H1 (cell line): ENCODE measurements at regions not wholly inside any gene's neighbourhood (a gene's known extent, or its start where the extent isn't known, plus 50 kb on each side); places are given as distances from the start of the nearest gene placed in this dataset.

Experiments
- CTCF ChIA-PET: fragments of 300-600 bp; sonication (Branson Sonifier 250); formaldehyde crosslinking; loops from one replicate; lab custom pipeline; 2021; ENCODE audit not compliant: partially characterized antibody; lab: Charles Lee
- POLR2A ChIA-PET: fragments of 300-600 bp; sonication (Branson Sonifier 250); formaldehyde crosslinking; loops from one replicate; lab custom pipeline; 2021; ENCODE audit warnings: inconsistent platforms; ENCODE audit not compliant: partially characterized antibody; lab: Charles Lee
- DNase-seq, 2 experiments: peaks; one replicate each; pipeline versions ENCODE4 v3.0.0 to v3.0.0-alpha.2; 2010 to 2022; ENCODE audit warnings: low spot score in 2 of 2, low read depth in 1 of 2, mixed read lengths in 1 of 2
- FAIRE-seq: peaks from 2 replicates; lab custom pipeline; 2011; peaks lifted over from hg19 to GRCh38; lab: Jason Lieb, UNC
- H2AFZ ChIP-seq: 2 replicates; pipeline ENCODE4 v1.8.1; 2012; ENCODE audit warnings: low read length, inconsistent platforms
- H2AK5ac ChIP-seq: 2 replicates; pipeline ENCODE4 v1.6.1; 2013; ENCODE audit warnings: low read depth, low read length
- H2BK120ac ChIP-seq: replicated peaks from 2 replicates; pipeline ENCODE3; 2013; ENCODE audit warnings: low read depth, low read length, inconsistent platforms
- H2BK12ac ChIP-seq: 2 replicates; pipeline ENCODE4 v1.6.1; 2013; ENCODE audit warnings: low read depth, low read length
- H2BK15ac ChIP-seq: 2 replicates; pipeline ENCODE4 v1.6.1; 2013; ENCODE audit warnings: low read length
- H2BK20ac ChIP-seq: 2 replicates; pipeline ENCODE4 v1.6.1; 2013; ENCODE audit warnings: low read length
- H2BK5ac ChIP-seq: 2 replicates; pipeline ENCODE4 v1.6.1; 2013; ENCODE audit warnings: low read depth, low read length
- H3K14ac ChIP-seq: 2 replicates; pipeline ENCODE4 v1.6.1; 2013; ENCODE audit warnings: inconsistent platforms; ENCODE audit not compliant: insufficient read length
- H3K18ac ChIP-seq: 2 replicates; pipeline ENCODE4 v1.6.1; 2013; ENCODE audit warnings: low read length; ENCODE audit errors: extremely low read depth
- H3K23ac ChIP-seq: 2 replicates; pipeline ENCODE4 v1.6.1; 2013; ENCODE audit warnings: inconsistent platforms; ENCODE audit not compliant: insufficient read length
- H3K23me2 ChIP-seq: 2 replicates; pipeline ENCODE4 v1.6.1; 2013; ENCODE audit warnings: low read depth, low read length
- H3K27ac ChIP-seq: 2 replicates; pipeline ENCODE4 v1.6.1; 2011; ENCODE audit warnings: low read depth, low read length, inconsistent platforms
- H3K27me3 ChIP-seq, 4 experiments: replicated peaks in 1 of 4; 1 replicate in 1 of 4; 2 replicates in 3 of 4; pipeline versions ENCODE4 v1.6.1 to v1.8.1; 2011 to 2013; ENCODE audit warnings: low read length in 3 of 4, mild to moderate bottlenecking in 3 of 4, inconsistent platforms in 2 of 4, mixed read lengths in 2 of 4, moderate library complexity in 1 of 4; ENCODE audit not compliant: control insufficient read depth in 3 of 4, insufficient read depth in 3 of 4; ENCODE audit errors: extremely low read depth in 1 of 4
- H3K36me3 ChIP-seq, 4 experiments: 2 replicates each; pipeline versions ENCODE4 v1.6.1 to v1.8.1; 2011 to 2013; ENCODE audit warnings: mild to moderate bottlenecking in 4 of 4, low read length in 3 of 4, moderate library complexity in 2 of 4, control low read depth in 1 of 4, inconsistent platforms in 1 of 4; ENCODE audit not compliant: insufficient read depth in 4 of 4, control insufficient read depth in 2 of 4
- H3K4ac ChIP-seq: replicated peaks from 2 replicates; pipeline ENCODE3; 2013; ENCODE audit warnings: low read length, low read depth, mixed read lengths, inconsistent platforms; ENCODE audit not compliant: insufficient read length
- H3K4me1 ChIP-seq, 4 experiments: replicated peaks in 1 of 4; 1 replicate in 1 of 4; 2 replicates in 3 of 4; pipeline versions ENCODE4 v1.6.1 to v1.8.1; 2011 to 2013; ENCODE audit warnings: low read length in 3 of 4, inconsistent platforms in 2 of 4, mixed read lengths in 1 of 4; ENCODE audit not compliant: insufficient read depth in 4 of 4, control insufficient read depth in 3 of 4
- H3K4me2 ChIP-seq, 2 experiments: 2 replicates each; pipeline versions ENCODE4 v1.6.1 to v1.8.1; 2011 to 2013; ENCODE audit warnings: low read depth in 2 of 2, low read length in 2 of 2, control low read depth in 1 of 2, inconsistent platforms in 1 of 2, mild to moderate bottlenecking in 1 of 2; ENCODE audit not compliant: insufficient read depth in 1 of 2
- H3K4me3 ChIP-seq, 4 experiments: fragments of 200-600, 300-600 bp in 1 of 4; sonication (generic), shearing (Covaris generic), sonication (Bioruptor Twin) in 1 of 4; 2 replicates each; pipeline versions ENCODE4 v1.5.1 to v1.8.1; 2011 to 2016; ENCODE audit warnings: low read length in 4 of 4, low read depth in 3 of 4, control low read depth in 2 of 4, inconsistent platforms in 2 of 4, mild to moderate bottlenecking in 2 of 4, mixed read lengths in 1 of 4, moderate library complexity in 1 of 4; ENCODE audit not compliant: insufficient read depth in 2 of 4; ENCODE audit errors: extremely low read depth in 1 of 4
- H3K56ac ChIP-seq: replicated peaks from 2 replicates; pipeline ENCODE3; 2013; ENCODE audit warnings: low read depth, mild to moderate bottlenecking, mixed read lengths, low read length, inconsistent platforms; ENCODE audit not compliant: insufficient read length
- H3K79me1 ChIP-seq: 2 replicates; pipeline ENCODE4 v1.6.1; 2013; ENCODE audit warnings: low read depth, low read length, control low read depth
- H3K79me2 ChIP-seq, 2 experiments: 2 replicates each; pipeline versions ENCODE4 v1.6.1 to v1.8.1; 2012 to 2013; ENCODE audit warnings: low read length in 2 of 2, mild to moderate bottlenecking in 2 of 2, inconsistent platforms in 1 of 2; ENCODE audit not compliant: insufficient read depth in 2 of 2, control insufficient read depth in 1 of 2
- H3K9ac ChIP-seq, 4 experiments: replicated peaks in 1 of 4; 1 replicate in 1 of 4; 2 replicates in 3 of 4; pipeline versions ENCODE4 v1.6.1 to v1.8.1; 2011 to 2013; ENCODE audit warnings: low read depth in 3 of 4, low read length in 3 of 4, control low read depth in 2 of 4, mild to moderate bottlenecking in 2 of 4, moderate library complexity in 2 of 4, inconsistent platforms in 1 of 4; ENCODE audit errors: extremely low read depth in 1 of 4
- H3K9me3 ChIP-seq, 2 experiments: 2 replicates each; pipeline versions ENCODE4 v1.6.1 to v1.8.1; 2012 to 2013; ENCODE audit warnings: mild to moderate bottlenecking in 2 of 2, moderate library complexity in 2 of 2, control low read depth in 1 of 2, inconsistent platforms in 1 of 2, low read depth in 1 of 2, low read length in 1 of 2, mixed read lengths in 1 of 2; ENCODE audit not compliant: insufficient read depth in 2 of 2
- H4K20me1 ChIP-seq, 2 experiments: replicated peaks in 1 of 2; 2 replicates each; pipeline versions ENCODE3 to v1.8.1; 2011 to 2013; ENCODE audit warnings: inconsistent platforms in 2 of 2, low read length in 2 of 2, mild to moderate bottlenecking in 1 of 2; ENCODE audit not compliant: insufficient read depth in 2 of 2, control insufficient read depth in 1 of 2
- H4K5ac ChIP-seq: 2 replicates; pipeline ENCODE4 v1.6.1; 2013; ENCODE audit warnings: low read length, low read depth, mixed read lengths, inconsistent platforms; ENCODE audit not compliant: insufficient read length
- H4K8ac ChIP-seq: 2 replicates; pipeline ENCODE4 v1.8.0; 2013; ENCODE audit warnings: mild to moderate bottlenecking, moderate library complexity, low read length, inconsistent platforms; ENCODE audit not compliant: insufficient read depth; ENCODE audit errors: extremely low read depth
- H4K91ac ChIP-seq: replicated peaks from 2 replicates; pipeline ENCODE3; 2013; ENCODE audit warnings: low read length, mixed read lengths, inconsistent platforms; ENCODE audit not compliant: insufficient read length
- ASH2L ChIP-seq: fragments of 200-600, 300-600 bp; sonication (generic); IDR thresholded peaks from one replicate; pipeline ENCODE4 v1.7.1; 2017; ENCODE audit warnings: low read length
- BCL11A ChIP-seq, 2 experiments: IDR thresholded peaks; one replicate each; pipeline ENCODE4 v1.6.1; 2011; ENCODE audit warnings: low read depth in 2 of 2, low read length in 2 of 2, mild to moderate bottlenecking in 2 of 2
- CREB1 ChIP-seq: IDR thresholded peaks from 2 replicates; pipeline ENCODE4 v1.6.1; 2012; ENCODE audit warnings: inconsistent platforms
- CTBP2 ChIP-seq: IDR thresholded peaks from 2 replicates; pipeline ENCODE4 v1.7.0; 2011; ENCODE audit warnings: borderline replicate concordance, mild to moderate bottlenecking, moderate library complexity, mixed read lengths, low read length; ENCODE audit not compliant: insufficient read depth, insufficient read length
- EP300 ChIP-seq, 2 experiments: IDR thresholded peaks; 1 replicate in 1 of 2; 2 replicates in 1 of 2; pipeline ENCODE4 v1.6.1; 2011 to 2012; ENCODE audit warnings: low read depth in 2 of 2, low read length in 2 of 2, mild to moderate bottlenecking in 2 of 2, borderline replicate concordance in 1 of 2, inconsistent platforms in 1 of 2, moderate library complexity in 1 of 2
- PHF8 ChIP-seq: fragments of 200-600 bp; sonication (generic); conservative IDR thresholded peaks from 2 replicates; pipeline ENCODE4 v1.7.1; 2012; ENCODE audit warnings: low read depth, mild to moderate bottlenecking, inconsistent platforms, low read length, moderate library complexity
- POLR2AphosphoS5 ChIP-seq: IDR thresholded peaks from 2 replicates; pipeline ENCODE4 v1.6.1; 2011; ENCODE audit warnings: low read depth, low read length
- RAD21 ChIP-seq, 2 experiments: IDR thresholded peaks in 1 of 2; conservative IDR thresholded peaks in 1 of 2; 2 replicates each; pipeline ENCODE4 v1.6.1; 2011; ENCODE audit warnings: low read depth in 2 of 2, low read length in 2 of 2, improper control_type of control experiment in 1 of 2, inconsistent platforms in 1 of 2, mild to moderate bottlenecking in 1 of 2, moderate library complexity in 1 of 2
- RFX5 ChIP-seq: IDR thresholded peaks from 2 replicates; pipeline ENCODE4 v1.6.1; 2011; ENCODE audit warnings: low read depth, low read length, improper control_type of control experiment, borderline replicate concordance
- SAP30 ChIP-seq: fragments of 300-600 bp; sonication (generic); IDR thresholded peaks from 2 replicates; pipeline ENCODE4 v1.7.1; 2012; ENCODE audit warnings: low read length, moderate library complexity, mild to moderate bottlenecking, inconsistent platforms; ENCODE audit not compliant: insufficient read depth, insufficient replicate concordance
- SP2 ChIP-seq: IDR thresholded peaks from 2 replicates; pipeline ENCODE4 v1.6.1; 2012; ENCODE audit warnings: mild to moderate bottlenecking, low read length, inconsistent platforms
- SUZ12 ChIP-seq: fragments of 200-600 bp; sonication (generic); IDR thresholded peaks from 2 replicates; pipeline ENCODE4 v1.6.1; 2012; ENCODE audit warnings: mild to moderate bottlenecking, inconsistent platforms, low read length, moderate library complexity, mixed read lengths
- TEAD4 ChIP-seq: IDR thresholded peaks from 2 replicates; pipeline ENCODE4 v1.6.1; 2012; ENCODE audit warnings: low read depth, low read length, inconsistent platforms, mixed read lengths
- WGBS, 2 experiments: shearing (Covaris generic) in 1 of 2; methylation state at CpG; one replicate each; pipeline versions ENCODE4 v1.1.6 to v1.1.7; 2013 to 2015; ENCODE audit warnings: low lambda C conversion rate in 2 of 2, mixed read lengths in 2 of 2, inconsistent platforms in 1 of 2, low coverage in 1 of 2, missing lambda C conversion rate in 1 of 2; ENCODE audit not compliant: insufficient replicate concordance in 2 of 2, insufficient coverage in 1 of 2, insufficient read length in 1 of 2; ENCODE audit errors: extremely low coverage in 1 of 2, missing lambda C conversion rate in 1 of 2; 5-methylcytosine and 5-hydroxymethylcytosine counted together
- TF ChIP-seq, protein P1 (sequence below): IDR thresholded peaks from 2 replicates; pipeline ENCODE4 v1.6.1; 2012; ENCODE audit warnings: inconsistent platforms

GRCh38 chr11:128279866-128280265 is 307.5 kb downstream of the ETS1 start:
- Histone ChIP-seq H2BK120ac (no peak overlapping the region), H2BK20ac (no peak overlapping the region), H3K79me1 (no peaks in the 10 kb centered on the region), H3K4me1 (no peaks in the 10 kb centered on the region), H3K9ac (no peak overlapping the region), H3K4me3 (no peak overlapping the region), H3K4me2 (no peak overlapping the region), H2AK5ac (no peak overlapping the region), H4K91ac (no peak overlapping the region), H3K23ac (no peak overlapping the region), H2AFZ (0 out of 2 replicates have a peak overlapping the region, but pooled peaks have one; percentile 40), H2BK5ac (no peak overlapping the region), H4K20me1 (no peaks in the 10 kb centered on the region), H3K27ac (no peak overlapping the region), H2BK15ac (no peak overlapping the region), H3K79me2 (no peaks in the 10 kb centered on the region), H4K8ac (no peak overlapping the region), H3K36me3 (no peaks in the 10 kb centered on the region), H3K18ac (no peak overlapping the region), H3K9me3 (no peaks in the 10 kb centered on the region), H3K14ac (no peak overlapping the region), H3K4ac (no peak overlapping the region), H2BK12ac (no peak overlapping the region), H3K23me2 (no peaks in the 10 kb centered on the region), H3K27me3 (no peaks in the 10 kb centered on the region), H3K56ac (no peak overlapping the region), H4K5ac (no peak overlapping the region)
- POLR2A ChIA-PET: no interaction called here
- CTCF ChIA-PET: interaction anchor here (0.6 to 2.5 kb wide), 10 partner anchors 9 to 450 kb away, joined by 3 to 13 read pairs (median 5); no protein-coding TSS in a partner anchor
- FAIRE-seq (no peak), DNase-seq (no peak)
- WGBS, 2 experiments: 83% methylated on average over 1 of the region's 1 CpG; no CpG with 5 or more reads in 1 of the 2 experiments
- TF ChIP-seq BCL11A (IDR thresholded peaks at IDR 0.05; ENCODE audit: low read depth in 2 of 2, low read length in 2 of 2) (no peak), POLR2AphosphoS5 (no peak), ASH2L (no peak), RAD21 (IDR thresholded peaks at IDR 0.05 in 1 of 2, conservative IDR thresholded peaks at IDR 0.05 in 1 of 2; ENCODE audit: low read depth in 2 of 2, low read length in 2 of 2) (no peak), SUZ12 (no peak), PHF8 (no peak), SP2 (no peak), CREB1 (no peak), SAP30 (no peak), CTBP2 (no peak), EP300 (IDR thresholded peaks at IDR 0.05; ENCODE audit: borderline replicate concordance in 1 of 2, low read depth in 2 of 2, low read length in 2 of 2) (no peak), TEAD4 (no peak), RFX5 (no peak)
- TF ChIP-seq, protein P1, sequence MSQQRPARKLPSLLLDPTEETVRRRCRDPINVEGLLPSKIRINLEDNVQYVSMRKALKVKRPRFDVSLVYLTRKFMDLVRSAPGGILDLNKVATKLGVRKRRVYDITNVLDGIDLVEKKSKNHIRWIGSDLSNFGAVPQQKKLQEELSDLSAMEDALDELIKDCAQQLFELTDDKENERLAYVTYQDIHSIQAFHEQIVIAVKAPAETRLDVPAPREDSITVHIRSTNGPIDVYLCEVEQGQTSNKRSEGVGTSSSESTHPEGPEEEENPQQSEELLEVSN: no peak
